ENCODE measurements at regions not wholly inside any gene's neighbourhood (a gene's known extent, or its start where the extent isn't known, plus 50 kb on each side); places are given as distances from the start of the nearest gene placed in this dataset.
"Not testable (repeated sequence)": the region's sequence is repeated elsewhere in the genome, so short reads cannot be mapped to it uniquely, and the experiment has no call there.

DNA sequence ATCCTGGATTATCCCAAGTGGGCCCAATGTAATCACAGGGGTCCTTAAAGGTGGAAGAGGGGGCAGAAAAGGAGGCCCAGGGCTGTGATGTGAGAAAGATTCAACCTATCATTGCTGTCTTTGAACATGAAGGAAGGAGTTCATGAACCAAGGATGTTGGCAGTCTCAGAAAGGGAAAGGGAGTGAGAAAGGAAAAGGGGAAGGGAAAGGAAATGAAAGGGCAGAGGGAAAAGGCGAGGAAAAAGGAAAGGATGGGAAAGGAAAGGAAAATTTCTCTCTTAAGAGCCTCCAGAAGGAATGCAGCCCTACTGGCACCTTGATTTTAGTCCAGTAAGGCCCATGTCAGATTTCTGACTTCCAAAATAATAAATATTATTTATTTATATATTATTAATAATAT, 687.8 kb downstream of the COL12A1 start:
- no peak for DNase-seq (ENCODE audit: low read depth in 2 of 2)

DNA sequence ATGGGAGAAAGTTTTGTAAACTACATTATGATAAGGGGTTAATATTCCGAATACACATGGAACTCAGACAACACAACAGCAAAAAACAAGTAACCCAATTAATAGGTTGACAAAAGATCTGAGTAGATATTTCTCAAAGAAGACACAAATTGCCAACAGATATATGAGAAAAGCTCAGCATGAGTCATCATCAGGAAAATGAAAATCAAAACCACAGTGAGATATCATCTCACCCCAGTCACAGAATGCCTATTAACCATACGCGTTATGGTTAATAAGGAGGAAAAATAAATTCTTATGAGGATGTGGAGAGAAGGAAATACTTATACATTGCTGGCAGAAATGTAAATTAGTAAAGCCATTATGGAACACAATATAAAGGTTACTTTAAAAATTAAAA, 695.0 kb downstream of the COL12A1 start:
- DNase-seq (ENCODE audit: low read depth in 2 of 2) = no peak

DNA sequence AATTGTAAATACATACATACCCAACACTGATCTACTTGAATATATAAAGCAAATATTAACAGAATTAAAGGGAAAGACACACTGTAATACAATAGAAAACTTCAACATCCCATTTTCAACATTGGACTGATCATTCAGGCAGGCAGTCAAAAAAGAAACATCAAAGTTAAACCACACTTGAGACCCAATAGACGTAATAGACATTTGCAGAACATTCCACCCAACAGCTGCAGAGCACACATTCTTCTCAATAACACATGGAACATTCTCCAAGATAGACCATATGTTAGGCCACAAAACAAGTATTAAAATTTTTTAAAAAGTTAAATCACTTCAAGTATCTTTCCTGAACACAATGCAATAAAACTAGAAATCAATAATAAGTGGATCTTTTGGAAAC, 698.2 kb downstream of the COL12A1 start:
- no peak for DNase-seq (ENCODE audit: low read depth in 2 of 2)

GRCh38 chr6:74505391-74505790, 700.5 kb downstream of the COL12A1 start:
- no peak for DNase-seq (ENCODE audit: low read depth in 2 of 2)

GRCh38 chr6:74504941-74505340, 700.9 kb downstream of the COL12A1 start:
- no peak for DNase-seq (ENCODE audit: low read depth in 2 of 2)

DNA sequence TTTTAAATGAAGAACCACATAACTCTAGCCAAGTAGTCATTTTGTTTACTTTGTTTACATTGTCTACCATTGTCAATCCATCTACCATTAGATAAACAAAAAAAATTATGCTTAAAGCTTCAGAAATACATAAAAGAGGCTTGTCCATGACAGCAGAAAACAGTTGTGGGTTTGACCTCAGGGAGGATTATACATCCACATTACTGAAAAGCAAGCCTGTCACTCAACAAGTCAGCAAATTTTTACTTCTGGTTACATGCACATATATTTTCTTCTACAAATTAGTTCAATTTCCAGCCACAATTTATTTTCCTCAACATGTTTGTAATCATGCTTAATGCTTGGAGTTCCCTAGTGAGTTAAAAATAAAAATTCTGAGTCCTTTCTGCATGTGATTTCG, 713.3 kb downstream of the COL12A1 start:
- DNase-seq (ENCODE audit: low read depth in 2 of 2) = no peak

GRCh38 chr6:74491844-74492374, 713.9 kb downstream of the COL12A1 start:
- DNase-seq (ENCODE audit: low read depth in 2 of 2) = no peak

GRCh38 chr6:74488726-74489125, 717.1 kb downstream of the COL12A1 start:
- DNase-seq (ENCODE audit: low read depth in 2 of 2) = not testable (repeated sequence)

GRCh38 chr6:74482180-74482579, 723.7 kb downstream of the COL12A1 start:
- DNase-seq (ENCODE audit: low read depth in 2 of 2) = no peak

GRCh38 chr6:74480561-74480960, 725.3 kb downstream of the COL12A1 start:
- no peak for DNase-seq (ENCODE audit: low read depth in 2 of 2)

DNA sequence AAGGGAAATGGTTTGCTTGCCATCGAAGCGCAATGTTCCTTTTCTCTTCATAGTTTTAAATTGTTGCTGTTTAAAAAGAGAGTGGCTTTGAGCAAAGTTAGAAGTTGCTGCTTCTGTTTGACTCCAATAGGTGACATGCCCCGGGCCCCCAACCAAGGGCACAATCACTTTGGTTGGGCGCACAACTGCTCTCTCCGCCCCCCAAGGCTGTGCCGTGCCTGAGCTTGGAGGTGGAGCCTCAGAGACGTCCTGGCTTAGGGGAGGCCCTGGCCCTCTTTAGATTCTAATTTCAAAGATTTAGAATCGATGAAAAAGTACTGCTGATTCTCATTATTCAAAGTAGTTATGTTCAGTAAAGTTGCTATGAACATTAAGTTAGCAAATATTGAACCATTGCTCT, 725.9 kb downstream of the COL12A1 start:
- DNase-seq (ENCODE audit: low read depth in 2 of 2) = no peak

DNA sequence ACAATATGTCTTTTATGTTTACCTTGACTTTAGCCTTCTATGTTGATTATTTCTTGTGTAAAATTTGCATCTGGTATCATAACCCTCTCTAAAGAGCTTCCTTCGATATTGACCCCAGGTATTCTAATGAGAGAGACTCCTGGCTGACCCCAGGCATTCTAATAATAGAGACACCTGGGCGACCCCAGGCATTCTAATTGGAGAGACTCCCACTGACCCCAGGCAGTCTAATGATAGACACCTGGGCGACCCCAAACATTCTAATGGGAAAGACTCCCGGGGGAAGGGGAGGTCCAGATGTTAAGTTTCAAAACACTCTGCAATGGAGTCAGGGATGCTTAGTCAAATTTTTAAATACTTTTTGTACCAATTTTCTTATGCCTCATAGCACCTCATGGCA, 726.4 kb downstream of the COL12A1 start:
- DNase-seq (ENCODE audit: low read depth in 2 of 2) = no peak

- DNase-seq (ENCODE audit: low read depth in 2 of 2) = not testable (repeated sequence)
These were observed 731.8 kb downstream of the COL12A1 start for GRCh38 chr6:74474046-74474445.

DNA sequence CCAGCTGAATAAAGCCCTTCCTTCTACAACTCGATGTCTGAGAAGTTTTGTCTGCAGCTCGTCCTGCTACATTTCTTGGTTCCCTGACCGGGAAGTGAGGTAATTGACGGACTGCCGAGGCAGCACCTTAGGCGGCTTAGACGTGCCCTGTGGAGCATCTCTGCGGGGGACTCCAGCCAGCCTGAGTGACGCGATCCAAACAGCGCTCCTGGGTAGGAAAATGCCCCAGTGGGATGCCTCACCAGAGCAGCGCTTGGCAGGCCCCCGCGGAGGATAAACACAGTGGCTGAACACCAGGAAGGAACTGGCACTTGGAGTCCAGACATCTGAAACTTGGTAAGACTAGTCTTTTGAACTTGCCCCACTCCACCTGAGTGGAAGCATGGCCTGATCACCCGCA, 737.3 kb downstream of the COL12A1 start:
- DNase-seq (ENCODE audit: low read depth in 2 of 2) = not testable (repeated sequence)

DNA sequence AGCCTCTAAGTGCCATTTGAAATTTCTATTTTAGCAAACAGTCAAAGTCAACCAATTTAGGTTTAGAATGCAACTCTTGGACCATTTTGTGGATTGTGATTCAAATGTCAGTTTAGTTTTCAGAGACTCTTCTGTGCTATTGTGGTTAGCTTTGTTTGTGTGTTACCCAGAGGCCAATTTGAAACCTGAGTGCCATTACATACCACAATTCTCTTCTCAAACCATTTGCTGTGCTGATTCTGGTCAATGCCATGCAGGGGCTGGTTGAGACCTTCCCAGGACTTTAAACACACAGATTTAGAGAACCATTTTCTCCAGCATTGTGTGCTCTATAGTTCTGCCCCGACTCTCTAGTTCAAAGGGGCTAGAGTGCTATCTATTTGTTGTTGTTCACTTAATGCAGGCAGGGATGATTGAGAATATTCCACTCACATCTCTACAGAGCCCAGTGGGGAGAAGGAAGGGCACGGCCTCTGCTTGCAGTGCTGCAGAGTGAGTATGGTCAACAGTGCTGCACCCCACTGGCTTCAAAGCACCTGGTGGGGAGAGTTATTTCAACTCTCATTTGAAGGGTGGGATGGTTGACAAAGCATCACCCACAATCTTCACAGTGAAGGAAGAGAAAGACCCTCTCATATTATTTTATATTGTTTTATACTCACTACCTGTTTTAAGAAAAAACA, 738.2 kb downstream of the COL12A1 start:
- no peak for DNase-seq (ENCODE audit: low read depth in 2 of 2)

- no peak for DNase-seq (ENCODE audit: low read depth in 2 of 2)
These were observed 739.3 kb downstream of the COL12A1 start for GRCh38 chr6:74466572-74466971.

GRCh38 chr6:74459260-74459659, 746.6 kb downstream of the COL12A1 start:
- no peak for DNase-seq (ENCODE audit: low read depth in 2 of 2)

GRCh38 chr6:74458536-74458935, 747.3 kb downstream of the COL12A1 start:
- no peak for DNase-seq (ENCODE audit: low read depth in 2 of 2)

- no peak for DNase-seq (ENCODE audit: low read depth in 2 of 2)
These were observed 750.1 kb downstream of the COL12A1 start for GRCh38 chr6:74455786-74456185.

GRCh38 chr6:74451953-74452352, 753.9 kb downstream of the COL12A1 start:
- DNase-seq (ENCODE audit: low read depth in 2 of 2) = no peak

- DNase-seq (ENCODE audit: low read depth in 2 of 2) = no peak
These were observed 752.8 kb downstream of the CD109 start for GRCh38 chr6:74448850-74449249.

- DNase-seq (ENCODE audit: low read depth in 2 of 2) = peak; percentile 29 to 55
These were observed 751.0 kb downstream of the CD109 start for GRCh38 chr6:74447013-74447412.

DNA sequence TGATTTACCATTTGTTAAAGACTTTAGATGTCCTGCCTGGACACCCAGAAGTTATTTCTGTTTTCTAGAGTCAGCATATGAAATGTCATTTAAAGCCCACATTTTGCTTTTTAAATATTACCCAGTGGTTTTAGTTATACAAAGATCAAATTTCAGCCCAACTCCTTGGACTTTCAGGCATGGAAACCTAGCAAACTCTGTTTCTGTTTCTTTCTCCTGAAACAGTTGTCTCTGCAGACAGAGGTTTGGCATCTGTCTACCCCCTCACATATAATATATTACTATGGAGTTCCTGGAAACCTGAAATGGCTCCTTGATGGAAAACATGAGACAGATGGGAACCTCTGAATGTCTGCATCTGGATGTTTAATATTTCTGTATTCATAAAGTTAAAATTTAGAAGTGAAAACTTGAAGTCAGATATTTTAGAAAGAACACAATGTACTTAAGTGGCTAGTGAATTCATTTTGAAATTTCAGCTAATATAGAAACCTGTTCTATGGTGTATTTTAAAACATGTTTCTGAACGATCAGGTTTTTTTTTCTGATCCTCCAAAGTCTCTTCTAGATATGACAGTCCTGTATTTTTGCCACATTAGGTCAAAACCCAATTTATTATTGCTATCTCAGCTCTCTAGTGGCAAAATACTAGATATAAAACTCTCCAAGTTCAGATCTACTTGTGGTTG, 743.3 kb downstream of the CD109 start:
- DNase-seq (ENCODE audit: low read depth in 2 of 2) = no peak
